Neural cell (in vitro differentiated cells): ENCODE measurements at regions not wholly inside any gene's neighbourhood (a gene's known extent, or its start where the extent isn't known, plus 50 kb on each side); places are given as distances from the start of the nearest gene placed in this dataset.

ENCODE experiments used
- H2AFZ ChIP-seq: fragments of 200-600, 300-800 bp; sonication (generic), shearing (Covaris generic); 2 replicates; pipeline ENCODE4 v1.6.0; 2014; ENCODE audit warnings: low read depth, mild to moderate bottlenecking, antibody characterized with exemption, low read length, moderate library complexity
- H3F3A ChIP-seq: fragments of 200-600 bp; shearing (Covaris generic); 2 replicates; pipeline ENCODE4 v1.6.1; 2016; ENCODE audit warnings: mild to moderate bottlenecking, moderate library complexity, mixed read lengths, antibody characterized with exemption, low read length; ENCODE audit not compliant: insufficient read depth, poor library complexity, severe bottlenecking
- H3K27ac ChIP-seq: fragments of 200-600, 300-800 bp; sonication (generic), shearing (Covaris generic); 2 replicates; pipeline ENCODE4 v1.5.1; 2014; ENCODE audit warnings: mild to moderate bottlenecking, low read length, moderate library complexity
- H3K27me3 ChIP-seq: fragments of 300-800, 200-600 bp; sonication (generic), shearing (Covaris generic); 2 replicates; pipeline ENCODE4 v1.6.0; 2014; ENCODE audit warnings: mild to moderate bottlenecking, low read depth, low read length, moderate library complexity; ENCODE audit not compliant: insufficient read depth
- H3K36me3 ChIP-seq: fragments of 300-800, 200-600 bp; sonication (generic), shearing (Covaris generic); 2 replicates; pipeline ENCODE4 v1.5.1; 2014; ENCODE audit warnings: mild to moderate bottlenecking, antibody characterized with exemption, low read length, moderate library complexity; ENCODE audit not compliant: insufficient read depth
- H3K4me2 ChIP-seq: fragments of 300-800, 200-600 bp; sonication (generic), shearing (Covaris generic); 2 replicates; pipeline ENCODE4 v1.6.0; 2014; ENCODE audit warnings: mild to moderate bottlenecking, low read length
- H3K4me3 ChIP-seq: fragments of 300-800, 200-600 bp; sonication (generic), shearing (Covaris generic); 2 replicates; pipeline ENCODE4 v1.5.1; 2014; ENCODE audit warnings: mild to moderate bottlenecking, low read length, moderate library complexity
- H3K79me2 ChIP-seq: fragments of 200-600 bp; shearing (Covaris generic); replicated peaks from 2 replicates; pipeline ENCODE4 v1.6.0; 2014; ENCODE audit warnings: mild to moderate bottlenecking, low read length, moderate library complexity; ENCODE audit not compliant: insufficient read depth
- H3K9ac ChIP-seq: fragments of 300-800, 200-600 bp; sonication (generic), shearing (Covaris generic); 2 replicates; pipeline ENCODE4 v1.6.1; 2016; ENCODE audit warnings: mild to moderate bottlenecking, low read length, mixed read lengths
- H3K9me2 ChIP-seq: fragments of 200-600 bp; shearing (Covaris generic); 2 replicates; pipeline ENCODE4 v1.6.1; 2016; ENCODE audit warnings: mild to moderate bottlenecking, low read length, mixed read lengths; ENCODE audit not compliant: insufficient read depth
- H3K9me3 ChIP-seq: fragments of 200-600, 300-800 bp; sonication (generic), shearing (Covaris generic); 2 replicates; pipeline ENCODE4 v1.6.1; 2016; ENCODE audit warnings: mild to moderate bottlenecking, mixed run types, low read length, moderate library complexity, mixed read lengths
- H4K20me1 ChIP-seq: fragments of 200-600 bp; shearing (Covaris generic); 2 replicates; pipeline ENCODE4 v1.6.1; 2016; ENCODE audit warnings: mild to moderate bottlenecking, mixed run types; ENCODE audit not compliant: insufficient read depth
- EP300 ChIP-seq: fragments of 450-650 bp; conservative IDR thresholded peaks from 2 replicates; pipeline ENCODE4 v1.6.1; 2014; ENCODE audit warnings: antibody characterized with exemption, mild to moderate bottlenecking, moderate library complexity; ENCODE audit not compliant: poor library complexity, severe bottlenecking
- EZH2 ChIP-seq: fragments of 200-600, 300-800 bp; shearing (Covaris generic), sonication (generic); IDR thresholded peaks from 2 replicates; pipeline ENCODE4 v1.6.1; 2014; ENCODE audit warnings: antibody characterized with exemption, low read length, borderline replicate concordance, mild to moderate bottlenecking; ENCODE audit not compliant: insufficient read depth, poor library complexity, severe bottlenecking
- MXI1 ChIP-seq: fragments of 450-650 bp; conservative IDR thresholded peaks from 2 replicates; pipeline ENCODE4 v1.6.1; 2014; ENCODE audit warnings: antibody characterized with exemption, mild to moderate bottlenecking; ENCODE audit not compliant: poor library complexity, severe bottlenecking
- POLR2AphosphoS5 ChIP-seq: IDR thresholded peaks from 2 replicates; pipeline ENCODE4 v1.6.1; 2012
- RAD21 ChIP-seq: fragments of 450-650 bp; conservative IDR thresholded peaks from 2 replicates; pipeline ENCODE4 v1.6.1; 2014; ENCODE audit warnings: antibody characterized with exemption, mild to moderate bottlenecking, moderate library complexity
- SMC3 ChIP-seq: fragments of 450-650 bp; conservative IDR thresholded peaks from 2 replicates; pipeline ENCODE4 v1.6.1; 2014; ENCODE audit warnings: antibody characterized with exemption, mild to moderate bottlenecking, moderate library complexity; ENCODE audit not compliant: poor library complexity
- TAF1 ChIP-seq: IDR thresholded peaks from 2 replicates; pipeline ENCODE4 v1.6.1; 2012; ENCODE audit warnings: low read depth
- TF ChIP-seq, protein P1 (sequence below): fragments of 450-650 bp; IDR thresholded peaks from 2 replicates; pipeline ENCODE4 v1.5.1; 2014; ENCODE audit warnings: antibody characterized with exemption, mild to moderate bottlenecking, moderate library complexity; ENCODE audit not compliant: poor library complexity, severe bottlenecking
- TF ChIP-seq, protein P2 (sequence below): IDR thresholded peaks from 2 replicates; pipeline ENCODE4 v1.6.1; 2012; ENCODE audit warnings: borderline replicate concordance

DNA sequence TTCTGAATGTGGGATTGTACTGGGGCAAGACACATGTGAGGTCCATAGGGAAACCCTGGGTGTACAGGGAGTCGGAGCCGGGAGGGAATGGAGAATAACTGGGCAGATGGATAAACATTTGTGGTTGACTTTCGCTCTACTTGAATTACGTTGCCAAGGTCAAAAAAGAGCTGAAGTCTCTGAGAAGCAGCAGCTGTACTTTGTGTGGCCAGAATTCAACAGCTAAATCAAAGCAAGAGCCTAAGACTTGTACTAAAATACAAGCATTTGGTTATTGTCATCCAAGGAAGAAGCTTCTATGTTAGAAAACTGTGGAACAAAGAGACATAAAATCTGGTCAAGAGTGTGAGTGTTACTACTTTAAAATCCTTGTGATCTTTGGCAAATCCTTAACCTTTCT, 457.2 kb downstream of the ARL4A start:
- no peaks in the 10 kb centered on the region for H3K79me2 ChIP-seq
- H3K9ac ChIP-seq: no peak overlapping the region
- H3K9me2 ChIP-seq: no peaks in the 10 kb centered on the region
- no peak overlapping the region for H3K4me2 ChIP-seq
- H2AFZ ChIP-seq: no peak overlapping the region
- no peaks in the 10 kb centered on the region for H3F3A ChIP-seq
- H3K36me3 ChIP-seq: no peaks in the 10 kb centered on the region
- TF ChIP-seq SMC3: no peak
- TF ChIP-seq POLR2AphosphoS5: no peak
- TF ChIP-seq TAF1: no peak
- TF ChIP-seq MXI1: no peak
- no peak for TF ChIP-seq EP300
- TF ChIP-seq EZH2: no peak
- no peak for TF ChIP-seq RAD21
- TF ChIP-seq, protein P1, sequence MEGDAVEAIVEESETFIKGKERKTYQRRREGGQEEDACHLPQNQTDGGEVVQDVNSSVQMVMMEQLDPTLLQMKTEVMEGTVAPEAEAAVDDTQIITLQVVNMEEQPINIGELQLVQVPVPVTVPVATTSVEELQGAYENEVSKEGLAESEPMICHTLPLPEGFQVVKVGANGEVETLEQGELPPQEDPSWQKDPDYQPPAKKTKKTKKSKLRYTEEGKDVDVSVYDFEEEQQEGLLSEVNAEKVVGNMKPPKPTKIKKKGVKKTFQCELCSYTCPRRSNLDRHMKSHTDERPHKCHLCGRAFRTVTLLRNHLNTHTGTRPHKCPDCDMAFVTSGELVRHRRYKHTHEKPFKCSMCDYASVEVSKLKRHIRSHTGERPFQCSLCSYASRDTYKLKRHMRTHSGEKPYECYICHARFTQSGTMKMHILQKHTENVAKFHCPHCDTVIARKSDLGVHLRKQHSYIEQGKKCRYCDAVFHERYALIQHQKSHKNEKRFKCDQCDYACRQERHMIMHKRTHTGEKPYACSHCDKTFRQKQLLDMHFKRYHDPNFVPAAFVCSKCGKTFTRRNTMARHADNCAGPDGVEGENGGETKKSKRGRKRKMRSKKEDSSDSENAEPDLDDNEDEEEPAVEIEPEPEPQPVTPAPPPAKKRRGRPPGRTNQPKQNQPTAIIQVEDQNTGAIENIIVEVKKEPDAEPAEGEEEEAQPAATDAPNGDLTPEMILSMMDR: no peak
- TF ChIP-seq, protein P2, sequence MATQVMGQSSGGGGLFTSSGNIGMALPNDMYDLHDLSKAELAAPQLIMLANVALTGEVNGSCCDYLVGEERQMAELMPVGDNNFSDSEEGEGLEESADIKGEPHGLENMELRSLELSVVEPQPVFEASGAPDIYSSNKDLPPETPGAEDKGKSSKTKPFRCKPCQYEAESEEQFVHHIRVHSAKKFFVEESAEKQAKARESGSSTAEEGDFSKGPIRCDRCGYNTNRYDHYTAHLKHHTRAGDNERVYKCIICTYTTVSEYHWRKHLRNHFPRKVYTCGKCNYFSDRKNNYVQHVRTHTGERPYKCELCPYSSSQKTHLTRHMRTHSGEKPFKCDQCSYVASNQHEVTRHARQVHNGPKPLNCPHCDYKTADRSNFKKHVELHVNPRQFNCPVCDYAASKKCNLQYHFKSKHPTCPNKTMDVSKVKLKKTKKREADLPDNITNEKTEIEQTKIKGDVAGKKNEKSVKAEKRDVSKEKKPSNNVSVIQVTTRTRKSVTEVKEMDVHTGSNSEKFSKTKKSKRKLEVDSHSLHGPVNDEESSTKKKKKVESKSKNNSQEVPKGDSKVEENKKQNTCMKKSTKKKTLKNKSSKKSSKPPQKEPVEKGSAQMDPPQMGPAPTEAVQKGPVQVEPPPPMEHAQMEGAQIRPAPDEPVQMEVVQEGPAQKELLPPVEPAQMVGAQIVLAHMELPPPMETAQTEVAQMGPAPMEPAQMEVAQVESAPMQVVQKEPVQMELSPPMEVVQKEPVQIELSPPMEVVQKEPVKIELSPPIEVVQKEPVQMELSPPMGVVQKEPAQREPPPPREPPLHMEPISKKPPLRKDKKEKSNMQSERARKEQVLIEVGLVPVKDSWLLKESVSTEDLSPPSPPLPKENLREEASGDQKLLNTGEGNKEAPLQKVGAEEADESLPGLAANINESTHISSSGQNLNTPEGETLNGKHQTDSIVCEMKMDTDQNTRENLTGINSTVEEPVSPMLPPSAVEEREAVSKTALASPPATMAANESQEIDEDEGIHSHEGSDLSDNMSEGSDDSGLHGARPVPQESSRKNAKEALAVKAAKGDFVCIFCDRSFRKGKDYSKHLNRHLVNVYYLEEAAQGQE: no peak
- H3K9me3 ChIP-seq: no peaks in the 10 kb centered on the region
- H3K27ac ChIP-seq: no peak overlapping the region
- no peak overlapping the region for H3K4me3 ChIP-seq
- H3K27me3 ChIP-seq: no peaks in the 10 kb centered on the region
- no peaks in the 10 kb centered on the region for H4K20me1 ChIP-seq

DNA sequence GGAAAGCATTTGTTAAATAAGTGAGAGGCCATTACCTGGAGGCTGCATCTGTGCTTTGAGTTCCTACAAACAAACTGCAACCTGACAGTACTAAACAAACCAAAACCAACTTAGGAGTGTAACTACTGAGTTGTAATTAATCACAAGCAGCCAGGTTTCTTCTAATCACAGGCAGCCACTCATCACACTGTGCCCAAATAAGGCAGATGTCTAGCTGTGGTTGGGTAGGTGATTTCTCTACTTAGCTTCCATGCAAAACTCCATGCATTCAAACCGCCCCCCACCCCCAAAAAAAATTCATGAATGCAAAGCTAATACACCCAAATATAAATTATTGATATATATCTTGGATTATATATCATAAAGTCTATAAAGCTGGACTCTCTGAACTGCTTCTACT, 461.1 kb downstream of the ARL4A start:
- Histone ChIP-seq H3K9me3 (no peaks in the 10 kb centered on the region), H3K36me3 (no peaks in the 10 kb centered on the region), H3K79me2 (no peaks in the 10 kb centered on the region), H3K27ac (no peak overlapping the region), H3K9me2 (no peaks in the 10 kb centered on the region), H3K4me3 (no peak overlapping the region), H3F3A (no peaks in the 10 kb centered on the region), H3K27me3 (no peaks in the 10 kb centered on the region), H3K9ac (no peak overlapping the region), H3K4me2 (no peak overlapping the region), H4K20me1 (no peaks in the 10 kb centered on the region), H2AFZ (no peak overlapping the region)
- TF ChIP-seq EP300 (no peak), EZH2 (no peak), MXI1 (no peak), SMC3 (no peak), TAF1 (no peak), POLR2AphosphoS5 (no peak), RAD21 (no peak)
- TF ChIP-seq, protein P2: no peak
- TF ChIP-seq, protein P1: no peak
